GM10248 (cell line): ENCODE measurements at regions not wholly inside any gene's neighbourhood (a gene's known extent, or its start where the extent isn't known, plus 50 kb on each side); places are given as distances from the start of the nearest gene placed in this dataset.
"Not testable (repeated sequence)": the region's sequence is repeated elsewhere in the genome, so short reads cannot be mapped to it uniquely, and the experiment has no call there.

Experiments
- CTCF ChIA-PET: fragments of 300-600 bp; sonication (Branson Sonifier 250); formaldehyde crosslinking; extraction: SDS; loops from one replicate; lab custom pipeline; 2021; ENCODE audit warnings: antibody characterized with exemption; lab: Yijun Ruan, JAX
- POLR2A ChIA-PET: fragments of 350-650 bp; sonication (Branson Sonifier 250); formaldehyde crosslinking; extraction: SDS; loops from one replicate; lab custom pipeline; 2020; ENCODE audit warnings: antibody characterized with exemption; lab: Yijun Ruan, JAX
- DNase-seq: peaks from one replicate; pipeline ENCODE4 v3.0.0; 2012; ENCODE audit errors: extremely low spot score
- TF ChIP-seq, protein P1 (sequence below): IDR thresholded peaks from 2 replicates; pipeline ENCODE4 v1.5.1; 2012; ENCODE audit warnings: mild to moderate bottlenecking, low read depth; ENCODE audit errors: extremely low read depth, missing control alignments, control extremely low read depth

DNA sequence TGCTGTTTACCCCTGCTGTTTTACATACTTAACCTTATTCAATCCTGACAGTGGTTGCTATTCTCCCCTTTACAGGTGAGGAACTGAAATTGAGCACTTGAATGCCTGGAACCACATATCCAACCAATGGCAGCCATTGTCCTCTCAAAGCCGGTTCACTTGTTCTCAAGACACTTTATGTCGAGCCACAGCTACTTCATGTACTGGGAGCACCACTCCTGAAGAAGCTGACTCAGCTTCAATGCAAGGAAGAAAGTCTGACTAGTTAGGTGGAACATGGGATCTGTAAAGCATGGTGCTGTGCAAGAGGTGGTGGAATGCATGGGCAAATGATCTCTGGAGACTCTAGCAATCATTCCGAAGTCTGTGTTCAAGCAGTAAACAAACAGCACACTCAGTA is 113.9 kb upstream of the CPM start:
- ChIA-PET CTCF (interaction anchor here (1.0 to 2.7 kb wide), 4 partner anchors 16 to 23 kb away, joined by 3 to 10 read pairs (median 4); no protein-coding TSS in a partner anchor), POLR2A (no interaction called here)
- no peak for DNase-seq
- TF ChIP-seq, protein P1, sequence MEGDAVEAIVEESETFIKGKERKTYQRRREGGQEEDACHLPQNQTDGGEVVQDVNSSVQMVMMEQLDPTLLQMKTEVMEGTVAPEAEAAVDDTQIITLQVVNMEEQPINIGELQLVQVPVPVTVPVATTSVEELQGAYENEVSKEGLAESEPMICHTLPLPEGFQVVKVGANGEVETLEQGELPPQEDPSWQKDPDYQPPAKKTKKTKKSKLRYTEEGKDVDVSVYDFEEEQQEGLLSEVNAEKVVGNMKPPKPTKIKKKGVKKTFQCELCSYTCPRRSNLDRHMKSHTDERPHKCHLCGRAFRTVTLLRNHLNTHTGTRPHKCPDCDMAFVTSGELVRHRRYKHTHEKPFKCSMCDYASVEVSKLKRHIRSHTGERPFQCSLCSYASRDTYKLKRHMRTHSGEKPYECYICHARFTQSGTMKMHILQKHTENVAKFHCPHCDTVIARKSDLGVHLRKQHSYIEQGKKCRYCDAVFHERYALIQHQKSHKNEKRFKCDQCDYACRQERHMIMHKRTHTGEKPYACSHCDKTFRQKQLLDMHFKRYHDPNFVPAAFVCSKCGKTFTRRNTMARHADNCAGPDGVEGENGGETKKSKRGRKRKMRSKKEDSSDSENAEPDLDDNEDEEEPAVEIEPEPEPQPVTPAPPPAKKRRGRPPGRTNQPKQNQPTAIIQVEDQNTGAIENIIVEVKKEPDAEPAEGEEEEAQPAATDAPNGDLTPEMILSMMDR: no peak

DNA sequence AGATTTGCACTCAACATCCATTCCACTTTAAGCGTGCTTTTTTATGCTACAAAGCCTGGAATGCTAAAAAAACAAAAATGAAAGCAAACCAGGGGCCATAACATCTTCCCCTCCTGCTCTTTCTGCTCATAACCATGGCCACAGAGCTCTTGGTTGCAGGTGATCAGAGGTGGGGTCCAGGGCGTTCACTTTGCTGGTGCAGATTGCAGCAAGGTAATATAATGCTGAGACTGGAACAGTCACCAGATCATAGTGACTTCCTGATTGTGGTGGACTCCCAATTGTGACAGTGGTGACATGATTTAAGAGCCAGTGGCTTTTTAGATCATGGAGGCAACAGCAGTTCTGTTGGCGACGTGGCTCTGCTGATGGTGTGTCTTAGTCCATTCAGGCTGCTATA is 115.0 kb upstream of the CPM start:
- DNase-seq: no peak
- TF ChIP-seq, protein P1: no peak
- POLR2A ChIA-PET: no interaction called here
- CTCF ChIA-PET: interaction anchor here (1.0 to 1.3 kb wide), 2 partner anchors 9 to 22 kb away, joined by 3 read pairs; no protein-coding TSS in a partner anchor

DNA sequence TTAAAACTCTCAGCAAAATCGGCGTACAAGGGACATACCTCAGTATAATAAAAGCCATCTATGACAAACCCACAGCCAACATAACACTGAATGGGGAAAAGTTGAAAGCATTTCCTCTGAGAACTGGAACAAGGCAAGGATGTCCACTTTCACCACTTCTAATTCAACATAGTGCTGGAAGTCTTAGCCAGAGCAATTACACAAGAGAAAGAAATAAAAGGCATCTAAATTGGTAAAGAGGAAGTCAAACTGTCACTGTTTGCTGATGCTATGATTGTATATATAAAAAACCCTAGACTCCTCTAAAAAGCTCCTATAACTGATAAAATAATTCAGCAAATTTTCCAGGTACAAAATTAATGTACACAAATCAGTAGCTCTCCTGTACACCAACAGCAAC is 116.9 kb upstream of the CPM start:
- DNase-seq, POLR2A ChIA-PET, CTCF ChIA-PET: not testable (repeated sequence)

DNA sequence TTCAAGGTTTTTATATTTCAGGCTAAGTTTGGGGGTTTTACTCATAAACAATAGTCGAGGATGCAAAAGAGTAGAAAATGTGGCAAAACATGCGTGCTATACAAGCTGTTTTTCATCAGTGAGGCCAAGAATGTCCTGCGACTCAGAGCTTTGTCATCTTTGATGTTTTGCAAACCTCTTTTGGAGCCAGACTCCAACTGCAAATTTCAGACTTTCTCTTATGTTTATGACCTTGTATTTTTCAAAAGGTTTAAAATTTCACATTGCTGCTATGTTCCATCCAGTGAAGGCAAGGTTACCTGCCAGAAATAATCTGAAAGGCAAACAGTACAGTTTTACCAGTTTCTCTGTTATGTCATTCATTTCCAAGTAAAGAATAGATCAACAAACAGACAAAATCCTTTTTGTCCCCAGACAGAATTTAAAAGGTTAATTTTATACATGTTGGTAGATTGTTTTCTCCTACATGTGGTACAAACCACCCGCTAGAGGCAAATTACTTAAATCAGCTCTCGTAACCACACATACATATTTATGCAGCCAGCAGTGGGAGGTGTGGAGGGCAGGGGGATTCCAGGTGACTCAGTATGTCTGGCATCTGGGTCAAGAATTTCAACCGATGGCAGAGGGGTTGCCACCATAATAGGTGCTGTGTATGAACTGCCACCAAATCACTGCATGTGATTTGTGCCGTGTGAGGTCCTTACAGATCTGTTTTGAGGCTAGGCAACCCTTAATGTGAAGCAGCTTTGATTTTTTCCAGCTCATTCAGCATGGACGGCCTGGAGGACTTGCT is 119.8 kb upstream of the CPM start:
- TF ChIP-seq, protein P1: no peak
- DNase-seq: no peak
- ChIA-PET POLR2A (no interaction called here), CTCF (no interaction called here)

DNA sequence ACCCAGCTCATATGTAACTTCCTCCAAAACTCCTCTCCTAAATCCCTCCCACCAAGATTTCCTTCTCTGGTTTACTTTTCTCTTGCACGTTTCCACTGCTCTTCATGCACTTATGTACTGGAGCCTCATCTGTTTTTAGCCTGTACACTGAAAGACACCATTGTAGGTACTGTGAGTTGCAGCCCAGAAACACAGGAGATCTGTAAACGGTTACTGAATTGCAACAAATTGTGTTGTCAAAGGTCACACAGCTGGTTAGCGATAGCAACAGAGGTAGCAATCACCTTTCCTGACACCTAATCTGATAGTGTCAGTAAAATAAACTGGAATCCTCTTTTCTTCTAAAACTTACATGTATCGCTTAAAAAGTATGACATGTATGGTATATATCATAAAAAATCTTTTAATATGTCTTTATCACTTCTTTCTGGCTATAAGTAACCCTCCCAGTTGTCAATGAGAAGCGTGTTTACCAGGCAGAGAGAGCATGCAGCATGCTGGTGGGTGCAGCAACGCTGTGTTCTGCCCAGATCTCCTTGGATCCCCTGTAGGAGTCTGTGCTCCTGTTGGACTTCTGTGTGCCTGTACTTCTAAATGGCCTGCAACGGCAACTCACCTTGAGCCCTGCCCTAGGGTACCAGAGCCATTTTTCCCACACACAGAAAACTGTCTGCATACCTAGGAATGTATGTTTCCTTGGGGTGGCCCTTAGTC is 121.5 kb upstream of the CPM start:
- ChIA-PET POLR2A (no interaction called here), CTCF (no interaction called here)
- TF ChIP-seq, protein P1: no peak
- DNase-seq: no peak

DNA sequence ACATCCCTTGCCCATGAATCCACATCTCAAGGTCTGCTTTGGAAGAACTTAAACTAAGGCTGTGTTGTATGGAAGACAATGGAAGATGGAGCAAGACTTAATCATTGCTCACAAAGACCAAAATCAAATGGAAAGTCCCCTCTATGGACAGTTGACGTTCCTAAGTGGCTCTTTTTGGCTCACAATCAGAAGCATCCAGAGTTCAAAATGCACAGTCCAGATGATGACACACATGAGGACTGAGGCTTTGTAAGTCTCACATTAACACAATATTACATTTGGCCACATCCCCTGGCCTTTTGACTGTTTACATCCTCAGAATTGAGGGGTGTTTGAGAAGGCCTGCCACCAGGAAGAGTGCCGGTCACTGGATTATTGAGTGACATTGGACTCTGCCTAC is 122.3 kb upstream of the CPM start:
- no peak for DNase-seq
- TF ChIP-seq, protein P1: no peak
- ChIA-PET CTCF (interaction anchor here (1.9 kb wide), 1 partner anchor 19 kb away, joined by 4 read pairs; no protein-coding TSS in a partner anchor), POLR2A (no interaction called here)

DNA sequence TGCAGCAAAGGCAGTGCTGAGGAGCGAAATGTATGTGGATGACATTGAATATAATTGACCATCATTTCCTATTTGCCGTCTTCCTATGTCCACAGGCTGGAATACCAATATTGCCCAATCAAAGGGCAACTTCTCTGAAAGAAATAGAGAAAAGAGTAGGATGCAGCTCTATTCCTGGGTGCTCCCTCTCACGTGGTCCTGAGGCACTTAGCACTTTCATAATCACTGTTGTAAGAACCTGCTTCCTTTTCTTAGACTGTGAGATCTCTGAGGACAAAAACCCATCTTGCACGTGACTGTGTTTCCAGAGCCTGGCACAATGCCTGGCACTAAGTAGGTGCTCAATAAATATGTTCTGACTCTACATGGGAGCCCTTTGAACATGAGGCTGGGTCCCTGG is 122.7 kb upstream of the CPM start:
- TF ChIP-seq, protein P1: no peak
- CTCF ChIA-PET: interaction anchor here (1.9 kb wide), 1 partner anchor 19 kb away, joined by 4 read pairs; no protein-coding TSS in a partner anchor
- no peak for DNase-seq
- POLR2A ChIA-PET: no interaction called here
